ENCODE measurements at regions not wholly inside any gene's neighbourhood (a gene's known extent, or its start where the extent isn't known, plus 50 kb on each side); places are given as distances from the start of the nearest gene placed in this dataset.
A peak's percentile ranks its signal among the peaks of the same experiment; 100 is the strongest.

DNA sequence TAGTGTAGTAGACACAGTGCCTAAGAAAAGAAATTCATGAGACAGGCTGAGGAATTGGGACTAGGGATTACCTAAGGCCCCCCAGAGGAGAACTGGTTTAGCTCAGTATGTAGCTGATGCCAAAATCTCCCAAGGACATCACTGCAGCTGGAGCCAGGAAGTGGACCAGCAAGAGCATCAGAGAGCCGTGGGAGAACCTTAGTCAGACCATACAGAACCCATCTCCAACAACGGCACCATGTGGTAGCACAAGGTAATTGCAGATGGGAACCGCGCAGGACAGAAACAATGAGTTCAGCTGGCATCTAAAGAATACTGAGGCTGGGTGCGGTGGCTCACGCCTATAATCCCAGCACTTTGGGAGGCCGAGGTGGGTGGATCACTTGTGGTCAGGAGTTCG, 81.7 kb downstream of the WNT5A start:
- H3K9me2 ChIP-seq (replicated peaks; ENCODE audit: control insufficient read depth, low read length): no peaks in the 10 kb centered on the region
- no peaks in the 10 kb centered on the region for H3K36me3 ChIP-seq (ENCODE audit: control insufficient read depth, low read length)
- H3K4me3 ChIP-seq (ENCODE audit: low read length): no peak overlapping the region
- no peaks in the 10 kb centered on the region for H3K4me1 ChIP-seq (ENCODE audit: control insufficient read depth, low read length)
- no peak overlapping the region for H3K27ac ChIP-seq (ENCODE audit: low read depth, low read length)
- no peaks in the 10 kb centered on the region for H3F3A ChIP-seq (ENCODE audit: control insufficient read depth, insufficient read depth)
- no peaks in the 10 kb centered on the region for H4K20me1 ChIP-seq (ENCODE audit: control insufficient read depth, insufficient read depth, low read depth, low read length)
- H3K9me3 ChIP-seq (ENCODE audit: control insufficient read depth, insufficient read depth, low read length): peaks cover 5% of the 10 kb centered on the region; the same call in 1 of the 2 replicates
- no peaks in the 10 kb centered on the region for H3K27me3 ChIP-seq (ENCODE audit: control insufficient read depth, low read length)
- TF ChIP-seq, protein P1, sequence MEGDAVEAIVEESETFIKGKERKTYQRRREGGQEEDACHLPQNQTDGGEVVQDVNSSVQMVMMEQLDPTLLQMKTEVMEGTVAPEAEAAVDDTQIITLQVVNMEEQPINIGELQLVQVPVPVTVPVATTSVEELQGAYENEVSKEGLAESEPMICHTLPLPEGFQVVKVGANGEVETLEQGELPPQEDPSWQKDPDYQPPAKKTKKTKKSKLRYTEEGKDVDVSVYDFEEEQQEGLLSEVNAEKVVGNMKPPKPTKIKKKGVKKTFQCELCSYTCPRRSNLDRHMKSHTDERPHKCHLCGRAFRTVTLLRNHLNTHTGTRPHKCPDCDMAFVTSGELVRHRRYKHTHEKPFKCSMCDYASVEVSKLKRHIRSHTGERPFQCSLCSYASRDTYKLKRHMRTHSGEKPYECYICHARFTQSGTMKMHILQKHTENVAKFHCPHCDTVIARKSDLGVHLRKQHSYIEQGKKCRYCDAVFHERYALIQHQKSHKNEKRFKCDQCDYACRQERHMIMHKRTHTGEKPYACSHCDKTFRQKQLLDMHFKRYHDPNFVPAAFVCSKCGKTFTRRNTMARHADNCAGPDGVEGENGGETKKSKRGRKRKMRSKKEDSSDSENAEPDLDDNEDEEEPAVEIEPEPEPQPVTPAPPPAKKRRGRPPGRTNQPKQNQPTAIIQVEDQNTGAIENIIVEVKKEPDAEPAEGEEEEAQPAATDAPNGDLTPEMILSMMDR (IDR thresholded peaks at IDR 0.05; ENCODE audit: low read depth, low read length, poor library complexity, severe bottlenecking): peak; percentile 58
- TF ChIP-seq EZH2phosphoT487 (IDR thresholded peaks at IDR 0.05; ENCODE audit: borderline replicate concordance, low read length): no peak
- H3K4me2 ChIP-seq (ENCODE audit: low read length): no peak overlapping the region
- H3K79me2 ChIP-seq (ENCODE audit: control insufficient read depth, low read length): no peaks in the 10 kb centered on the region

DNA sequence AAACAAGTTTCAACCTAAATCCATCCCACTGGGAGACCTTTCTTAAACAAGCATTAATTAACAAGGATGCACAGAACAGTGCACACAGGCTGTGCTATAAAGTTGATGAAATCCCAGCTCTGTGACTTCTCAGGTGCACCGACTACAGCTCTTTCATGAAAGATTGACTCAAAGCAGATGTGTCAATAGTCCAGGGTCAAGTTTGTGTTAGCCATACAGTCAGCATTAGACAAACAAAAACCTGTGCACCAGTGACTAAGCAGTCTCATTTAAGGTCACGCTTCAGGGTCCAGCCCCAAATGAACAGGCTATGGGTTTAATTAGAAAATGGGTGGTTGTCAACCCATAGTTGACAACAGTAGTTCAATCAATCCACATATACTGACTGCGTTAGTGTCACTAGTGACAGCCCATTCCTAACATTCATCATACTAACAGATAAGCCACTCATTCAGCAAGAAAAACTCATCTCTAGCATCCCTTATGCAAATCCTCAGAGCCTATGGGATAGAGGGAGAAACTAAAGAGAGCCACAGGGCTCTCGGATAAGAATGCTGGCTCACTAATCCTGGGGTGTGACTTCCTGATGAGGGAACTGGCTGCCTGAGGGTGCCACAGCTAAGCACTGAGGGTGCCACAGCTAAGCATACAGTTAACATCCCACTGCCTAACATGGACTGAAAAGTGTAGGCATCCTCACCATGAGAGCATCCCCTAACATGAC, 84.1 kb downstream of the WNT5A start:
- Histone ChIP-seq H3K36me3 (ENCODE audit: control insufficient read depth, low read length) (no peaks in the 10 kb centered on the region), H3K9me3 (ENCODE audit: control insufficient read depth, insufficient read depth, low read length) (peaks cover 5% of the 10 kb centered on the region; the same call in 1 of the 2 replicates), H3F3A (ENCODE audit: control insufficient read depth, insufficient read depth) (no peaks in the 10 kb centered on the region), H3K4me1 (ENCODE audit: control insufficient read depth, low read length) (no peaks in the 10 kb centered on the region), H3K9me2 (replicated peaks; ENCODE audit: control insufficient read depth, low read length) (no peaks in the 10 kb centered on the region), H3K79me2 (ENCODE audit: control insufficient read depth, low read length) (no peaks in the 10 kb centered on the region), H3K4me2 (ENCODE audit: low read length) (no peak overlapping the region), H3K27me3 (ENCODE audit: control insufficient read depth, low read length) (no peaks in the 10 kb centered on the region), H3K27ac (ENCODE audit: low read depth, low read length) (no peak overlapping the region), H4K20me1 (ENCODE audit: control insufficient read depth, insufficient read depth, low read depth, low read length) (no peaks in the 10 kb centered on the region), H3K4me3 (ENCODE audit: low read length) (no peak overlapping the region)
- TF ChIP-seq EZH2phosphoT487 (IDR thresholded peaks at IDR 0.05; ENCODE audit: borderline replicate concordance, low read length): no peak
- TF ChIP-seq, protein P1 (IDR thresholded peaks at IDR 0.05; ENCODE audit: low read depth, low read length, poor library complexity, severe bottlenecking): no peak

DNA sequence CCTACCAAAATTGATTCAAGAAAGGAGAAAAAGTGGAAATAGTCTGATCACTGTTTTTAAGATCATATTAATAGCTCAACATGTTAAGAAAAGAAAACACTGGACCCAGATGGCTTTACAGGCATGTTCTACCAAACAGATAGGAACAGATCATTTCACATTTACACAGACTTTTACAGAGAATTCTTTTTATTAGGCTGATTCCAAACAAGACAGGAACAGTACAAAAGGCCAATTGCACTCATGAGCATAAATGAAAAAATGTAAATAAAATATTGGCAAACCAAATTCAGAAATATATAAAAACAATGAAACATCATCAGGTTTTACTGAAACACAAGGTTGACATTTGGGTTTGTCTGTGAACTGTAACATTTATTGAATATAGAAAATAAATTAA, 106.5 kb downstream of the WNT5A start:
- no peaks in the 10 kb centered on the region for H3K36me3 ChIP-seq (ENCODE audit: control insufficient read depth, low read length)
- H3K79me2 ChIP-seq (ENCODE audit: control insufficient read depth, low read length): no peaks in the 10 kb centered on the region
- no peak for TF ChIP-seq EZH2phosphoT487 (IDR thresholded peaks at IDR 0.05; ENCODE audit: borderline replicate concordance, low read length)
- TF ChIP-seq, protein P1 (IDR thresholded peaks at IDR 0.05; ENCODE audit: low read depth, low read length, poor library complexity, severe bottlenecking): no peak
- no peaks in the 10 kb centered on the region for H3K9me3 ChIP-seq (ENCODE audit: control insufficient read depth, insufficient read depth, low read length)
- no peaks in the 10 kb centered on the region for H4K20me1 ChIP-seq (ENCODE audit: control insufficient read depth, insufficient read depth, low read depth, low read length)
- H3K9me2 ChIP-seq (replicated peaks; ENCODE audit: control insufficient read depth, low read length): no peaks in the 10 kb centered on the region
- H3K4me2 ChIP-seq (ENCODE audit: low read length): no peak overlapping the region
- no peak overlapping the region for H3K4me3 ChIP-seq (ENCODE audit: low read length)
- H3F3A ChIP-seq (ENCODE audit: control insufficient read depth, insufficient read depth): no peaks in the 10 kb centered on the region
- H3K27ac ChIP-seq (ENCODE audit: low read depth, low read length): no peak overlapping the region
- H3K27me3 ChIP-seq (ENCODE audit: control insufficient read depth, low read length): no peaks in the 10 kb centered on the region
- H3K4me1 ChIP-seq (ENCODE audit: control insufficient read depth, low read length): no peaks in the 10 kb centered on the region

Data from DOHH2 (cell line).